Mesothelial cell of epicardium (in vitro differentiated cells): ENCODE measurements at regions not wholly inside any gene's neighbourhood (a gene's known extent, or its start where the extent isn't known, plus 50 kb on each side); places are given as distances from the start of the nearest gene placed in this dataset.

ENCODE experiments used
- DNase-seq, 2 experiments: peaks; one replicate each; pipeline ENCODE4 v3.0.0; 2021; ENCODE audit warnings: low spot score in 2 of 2; ENCODE audit not compliant: unreplicated experiment in 2 of 2
- H3K27ac Mint-ChIP-seq: 2 replicates; pipeline ENCODE4 v1.8.0; 2021; ENCODE audit warnings: mixed read lengths
- H3K27me3 Mint-ChIP-seq: 2 replicates; pipeline ENCODE4 v1.8.0; 2021; ENCODE audit warnings: low read depth, mixed read lengths
- H3K36me3 Mint-ChIP-seq: 2 replicates; pipeline ENCODE4 v1.8.0; 2021; ENCODE audit warnings: mixed read lengths
- H3K4me1 Mint-ChIP-seq: 2 replicates; pipeline ENCODE4 v1.8.0; 2021; ENCODE audit warnings: mixed read lengths
- H3K4me3 Mint-ChIP-seq: 2 replicates; pipeline ENCODE4 v1.8.0; 2021; ENCODE audit warnings: mild to moderate bottlenecking, moderate library complexity, mixed read lengths
- H3K9me3 Mint-ChIP-seq: 2 replicates; pipeline ENCODE4 v1.8.0; 2021; ENCODE audit warnings: mixed read lengths
- CTCF ChIP-seq: fragments of 200-600 bp; sonication (generic); IDR thresholded peaks from one replicate; pipeline ENCODE4 v1.5.0; 2021; ENCODE audit warnings: antibody characterized with exemption; ENCODE audit not compliant: unreplicated experiment

DNA sequence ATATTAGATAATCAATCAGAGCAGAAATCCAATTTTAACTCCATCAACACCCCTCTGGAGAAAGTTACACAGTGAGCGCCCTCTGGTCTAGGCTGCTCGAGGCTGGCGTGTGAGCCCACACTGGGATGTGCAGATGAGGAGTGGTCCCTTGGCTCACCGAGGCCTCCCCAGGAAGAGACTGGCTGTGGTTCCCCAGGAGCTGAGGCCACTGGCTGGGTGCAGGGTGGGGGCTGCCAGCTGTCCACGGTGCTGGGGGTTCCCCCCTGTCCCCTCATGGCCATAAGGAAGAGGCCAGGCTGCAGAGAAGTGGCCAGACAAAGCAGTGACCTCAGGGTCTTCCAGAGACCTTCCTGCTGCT lies 750.7 kb downstream of the BRD1 start:
- Mint-ChIP-seq H3K27me3 (peaks cover 28% of the 10 kb centered on the region), H3K4me3 (no peak overlapping the region), H3K27ac (no peak overlapping the region), H3K36me3 (no peaks in the 10 kb centered on the region), H3K9me3 (no peaks in the 10 kb centered on the region), H3K4me1 (no peaks in the 10 kb centered on the region)
- no peak for TF ChIP-seq CTCF
- no peak for DNase-seq

GRCh38 chr22:49076300-49077035 lies 751.2 kb downstream of the BRD1 start:
- Mint-ChIP-seq H3K9me3 (no peaks in the 10 kb centered on the region), H3K27ac (no peak overlapping the region), H3K4me1 (no peaks in the 10 kb centered on the region), H3K27me3 (peaks cover 34% of the 10 kb centered on the region), H3K4me3 (no peak overlapping the region), H3K36me3 (no peaks in the 10 kb centered on the region)
- no peak for DNase-seq
- TF ChIP-seq CTCF: no peak

DNA sequence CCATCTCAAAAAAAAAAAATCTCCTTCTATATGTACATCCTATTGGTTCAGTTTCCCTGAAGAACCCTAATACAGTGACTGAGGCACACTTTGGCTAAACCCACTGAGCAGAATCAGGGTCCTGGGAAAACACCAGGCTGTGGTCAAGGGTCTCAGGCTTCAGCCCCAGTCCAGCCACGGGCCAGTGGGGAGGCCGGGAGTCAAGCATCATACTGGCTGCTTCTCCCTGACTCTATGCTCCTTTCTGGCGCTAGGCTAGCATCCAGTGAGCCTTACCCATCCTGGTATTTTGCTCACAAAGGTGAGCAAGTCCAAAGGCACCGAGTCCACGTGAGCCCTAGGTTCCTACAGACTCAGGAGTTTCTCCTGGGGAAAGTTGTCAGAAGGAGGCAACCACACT lies 752.5 kb downstream of the BRD1 start:
- TF ChIP-seq CTCF: no peak
- no peak overlapping the region for H3K27ac Mint-ChIP-seq
- no peaks in the 10 kb centered on the region for H3K4me1 Mint-ChIP-seq
- no peak for DNase-seq
- no peaks in the 10 kb centered on the region for H3K36me3 Mint-ChIP-seq
- H3K9me3 Mint-ChIP-seq: no peaks in the 10 kb centered on the region
- peaks cover 41% of the 10 kb centered on the region for H3K27me3 Mint-ChIP-seq
- no peak overlapping the region for H3K4me3 Mint-ChIP-seq

GRCh38 chr22:49073873-49074417 lies 753.7 kb downstream of the BRD1 start:
- TF ChIP-seq CTCF: no peak

DNA sequence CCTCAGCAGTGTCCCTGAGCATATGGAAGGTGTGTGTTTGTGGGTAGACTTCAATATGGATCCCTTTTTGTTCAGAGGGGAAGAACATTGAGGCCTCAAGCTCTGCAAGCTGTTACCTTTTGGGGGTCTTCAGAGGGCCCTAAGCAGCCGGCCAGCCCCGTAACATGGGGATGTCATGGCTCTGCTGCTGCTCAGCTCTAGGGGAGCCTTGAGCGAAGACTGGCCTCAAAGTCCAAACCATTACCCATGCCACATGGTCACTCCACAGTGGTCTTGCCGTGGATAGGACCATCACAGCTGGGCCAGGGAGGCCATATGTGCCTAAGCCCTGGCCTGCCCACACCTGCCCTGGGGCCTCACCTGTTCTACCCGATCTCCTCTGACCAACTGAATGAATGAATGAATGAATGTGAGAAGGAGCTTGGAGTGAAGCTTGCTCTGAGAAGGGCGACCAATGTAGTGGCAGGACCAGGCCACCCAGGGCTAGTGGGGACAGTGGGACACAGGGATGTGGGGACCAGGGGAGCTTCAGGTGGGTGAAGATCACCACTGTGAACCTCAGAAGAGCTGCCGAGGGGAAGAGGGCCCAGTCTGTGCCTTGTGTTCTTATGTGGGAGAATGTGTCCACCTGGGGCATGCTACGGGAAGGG lies 754.6 kb downstream of the BRD1 start:
- DNase-seq: no peak
- Mint-ChIP-seq H3K27ac (no peak overlapping the region), H3K9me3 (no peaks in the 10 kb centered on the region), H3K27me3 (peaks cover 46% of the 10 kb centered on the region), H3K4me3 (no peak overlapping the region), H3K36me3 (no peaks in the 10 kb centered on the region), H3K4me1 (no peaks in the 10 kb centered on the region)
- no peak for TF ChIP-seq CTCF

More at GRCh38 chr22:49073873-49074417, 753.7 kb downstream of the BRD1 start:
- DNase-seq: no peak
- Mint-ChIP-seq H3K36me3 (no peaks in the 10 kb centered on the region), H3K27ac (no peak overlapping the region), H3K27me3 (peaks cover 45% of the 10 kb centered on the region), H3K4me1 (no peaks in the 10 kb centered on the region), H3K9me3 (no peaks in the 10 kb centered on the region), H3K4me3 (no peak overlapping the region)
